ENCODE measurements at regions not wholly inside any gene's neighbourhood (a gene's known extent, or its start where the extent isn't known, plus 50 kb on each side); places are given as distances from the start of the nearest gene placed in this dataset.

DNA sequence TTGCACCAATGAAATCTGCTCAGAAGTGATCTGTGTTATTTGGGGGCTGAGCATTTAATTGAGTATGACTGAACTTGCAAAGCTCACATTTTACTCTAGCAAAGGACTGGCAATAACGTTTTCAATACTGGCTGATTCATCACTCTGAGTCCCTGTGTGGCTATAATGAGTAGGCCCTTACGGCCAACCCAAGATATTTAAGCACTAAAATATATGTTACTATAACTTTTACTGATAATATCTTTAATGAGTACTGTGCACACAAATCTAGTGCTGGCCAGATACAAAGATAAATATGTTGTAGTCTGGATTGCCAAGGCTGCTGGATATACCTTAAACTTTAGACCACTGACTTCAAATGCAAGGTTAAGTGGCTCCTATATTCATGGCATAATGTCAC lies 436.4 kb upstream of the KCNMB2 start:
- TF ChIP-seq, protein P1, sequence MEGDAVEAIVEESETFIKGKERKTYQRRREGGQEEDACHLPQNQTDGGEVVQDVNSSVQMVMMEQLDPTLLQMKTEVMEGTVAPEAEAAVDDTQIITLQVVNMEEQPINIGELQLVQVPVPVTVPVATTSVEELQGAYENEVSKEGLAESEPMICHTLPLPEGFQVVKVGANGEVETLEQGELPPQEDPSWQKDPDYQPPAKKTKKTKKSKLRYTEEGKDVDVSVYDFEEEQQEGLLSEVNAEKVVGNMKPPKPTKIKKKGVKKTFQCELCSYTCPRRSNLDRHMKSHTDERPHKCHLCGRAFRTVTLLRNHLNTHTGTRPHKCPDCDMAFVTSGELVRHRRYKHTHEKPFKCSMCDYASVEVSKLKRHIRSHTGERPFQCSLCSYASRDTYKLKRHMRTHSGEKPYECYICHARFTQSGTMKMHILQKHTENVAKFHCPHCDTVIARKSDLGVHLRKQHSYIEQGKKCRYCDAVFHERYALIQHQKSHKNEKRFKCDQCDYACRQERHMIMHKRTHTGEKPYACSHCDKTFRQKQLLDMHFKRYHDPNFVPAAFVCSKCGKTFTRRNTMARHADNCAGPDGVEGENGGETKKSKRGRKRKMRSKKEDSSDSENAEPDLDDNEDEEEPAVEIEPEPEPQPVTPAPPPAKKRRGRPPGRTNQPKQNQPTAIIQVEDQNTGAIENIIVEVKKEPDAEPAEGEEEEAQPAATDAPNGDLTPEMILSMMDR (IDR thresholded peaks at IDR 0.05; ENCODE audit: extremely low read depth in 1 of 2, insufficient read depth in 1 of 2, low read depth in 1 of 2, low read length in 2 of 2): no peak
- TF ChIP-seq GATA2 (IDR thresholded peaks at IDR 0.05; ENCODE audit: insufficient read depth, insufficient read length, low read depth, low read length) (no peak), EZH2 (IDR thresholded peaks at IDR 0.05; ENCODE audit: borderline replicate concordance, low read depth, low read length, severe bottlenecking) (no peak), MYC (IDR thresholded peaks at IDR 0.05; ENCODE audit: low read depth, low read length) (no peak), POLR2A (IDR thresholded peaks at IDR 0.05; ENCODE audit: low read depth, low read length) (no peak), POLR2AphosphoS5 (IDR thresholded peaks at IDR 0.05; ENCODE audit: insufficient read depth, low read depth, low read length) (no peak), JUN (IDR thresholded peaks at IDR 0.05; ENCODE audit: borderline replicate concordance, insufficient read depth, insufficient read length, low read depth) (no peak)
